Activated CD8-positive, alpha-beta memory T cell treated with anti-CD3 and anti-CD28 coated beads for 4 hours (primary cell): ENCODE measurements at regions not wholly inside any gene's neighbourhood (a gene's known extent, or its start where the extent isn't known, plus 50 kb on each side); places are given as distances from the start of the nearest gene placed in this dataset.
"Not testable (repeated sequence)": the region's sequence is repeated elsewhere in the genome, so short reads cannot be mapped to it uniquely, and the experiment has no call there.

Experiments used
- DNase-seq, 2 donors: peaks; one replicate each; pipeline ENCODE4 v3.0.0-alpha.2; 2020; ENCODE audit warnings: low read depth in 2 of 2

DNA sequence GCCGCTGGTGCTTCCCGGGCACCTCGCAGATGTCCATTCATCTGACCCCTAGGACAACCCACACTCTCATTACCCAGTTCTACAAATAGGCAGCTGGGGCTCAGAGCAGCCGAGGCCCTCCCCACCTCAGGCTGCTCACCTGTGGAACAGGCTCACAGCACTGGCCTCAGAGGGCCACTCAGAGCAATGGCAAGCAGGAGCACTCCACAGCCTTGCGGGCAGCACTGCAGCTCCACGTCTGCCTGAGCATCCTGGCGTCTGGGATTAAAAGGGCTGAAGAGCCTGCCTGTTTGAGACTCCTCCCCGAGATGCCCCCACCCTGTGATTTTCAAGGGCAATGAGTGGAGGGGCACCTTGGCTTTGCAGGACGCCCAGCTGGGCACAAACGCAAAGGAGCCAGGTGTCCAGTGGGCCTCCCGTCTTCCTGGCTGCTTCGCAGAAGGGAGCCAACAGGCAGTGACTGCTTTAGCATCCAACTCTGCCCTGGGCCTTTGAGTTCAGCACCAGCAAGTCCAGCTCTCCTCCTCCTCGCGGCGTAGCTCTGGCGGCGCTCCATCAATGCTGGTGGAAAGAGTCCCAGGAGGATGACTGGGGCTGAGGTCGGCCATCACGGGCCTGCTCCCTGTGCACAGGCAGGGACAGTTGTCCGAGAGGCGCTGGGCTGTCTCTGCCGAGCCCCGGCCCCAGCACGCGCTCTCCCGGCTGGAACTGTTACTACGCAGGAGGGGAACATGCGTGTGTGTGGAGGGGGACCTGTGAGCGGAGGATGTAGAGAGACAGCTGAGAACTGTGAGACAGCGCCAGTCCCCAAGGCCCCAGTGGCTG is 297.2 kb downstream of the NDUFA10 start:
- DNase-seq: no peak

DNA sequence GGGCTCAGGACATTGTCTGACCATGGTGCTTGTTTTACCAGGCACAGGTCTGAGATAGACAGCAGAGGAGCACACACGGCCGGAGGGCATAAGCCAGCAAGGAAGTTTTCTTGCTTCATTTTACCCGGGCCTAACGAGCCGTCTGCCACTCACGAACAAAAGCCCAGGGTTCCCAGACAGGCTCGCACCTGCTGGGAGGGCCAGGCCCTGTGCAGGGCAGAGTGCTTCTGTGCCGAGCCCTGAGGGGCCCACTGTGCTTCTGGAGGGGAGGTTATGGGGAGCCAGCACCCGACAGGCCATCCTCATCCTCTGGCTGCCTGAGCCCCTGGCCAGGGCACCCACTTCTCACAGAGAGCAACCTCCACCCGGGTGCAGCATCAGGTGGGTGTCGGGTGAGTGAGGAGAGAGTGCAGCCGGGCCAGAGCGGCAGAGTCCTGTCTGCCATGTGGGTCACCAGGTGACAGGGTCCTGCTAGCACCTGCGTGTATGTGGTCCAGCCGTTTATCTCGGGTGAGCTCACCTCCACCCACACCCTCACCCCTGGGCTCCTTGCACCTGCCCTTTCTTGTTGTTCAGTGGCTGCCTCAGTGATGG is 297.9 kb downstream of the NDUFA10 start:
- no peak for DNase-seq

DNA sequence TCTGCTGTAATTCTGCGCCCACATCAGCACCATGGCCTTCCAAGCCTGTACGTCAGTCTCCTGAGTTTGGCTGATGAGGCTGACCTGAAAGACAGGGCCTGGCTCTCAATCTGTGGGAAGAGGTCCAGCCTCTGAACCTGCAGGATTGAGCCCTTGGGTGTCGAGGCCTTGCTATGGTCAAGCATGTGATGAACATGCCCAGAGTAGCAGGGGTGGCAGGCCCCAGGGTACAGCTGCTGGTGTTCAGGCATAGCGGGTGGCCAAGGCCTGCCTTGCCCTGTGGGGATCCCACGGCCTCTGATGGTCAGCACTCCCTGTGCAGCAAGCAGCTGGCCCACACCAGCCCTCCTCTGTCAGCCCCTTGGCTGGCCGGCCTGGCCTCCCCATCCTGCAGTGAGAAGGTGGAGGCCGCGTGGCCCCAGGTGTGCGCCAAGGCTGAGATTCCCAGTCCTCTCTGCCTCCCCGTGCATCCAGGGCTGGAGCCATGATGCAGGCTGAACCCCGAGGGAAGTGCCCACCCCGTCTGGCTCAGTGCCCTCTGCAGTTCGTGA is 298.4 kb downstream of the NDUFA10 start:
- DNase-seq: no peak

DNA sequence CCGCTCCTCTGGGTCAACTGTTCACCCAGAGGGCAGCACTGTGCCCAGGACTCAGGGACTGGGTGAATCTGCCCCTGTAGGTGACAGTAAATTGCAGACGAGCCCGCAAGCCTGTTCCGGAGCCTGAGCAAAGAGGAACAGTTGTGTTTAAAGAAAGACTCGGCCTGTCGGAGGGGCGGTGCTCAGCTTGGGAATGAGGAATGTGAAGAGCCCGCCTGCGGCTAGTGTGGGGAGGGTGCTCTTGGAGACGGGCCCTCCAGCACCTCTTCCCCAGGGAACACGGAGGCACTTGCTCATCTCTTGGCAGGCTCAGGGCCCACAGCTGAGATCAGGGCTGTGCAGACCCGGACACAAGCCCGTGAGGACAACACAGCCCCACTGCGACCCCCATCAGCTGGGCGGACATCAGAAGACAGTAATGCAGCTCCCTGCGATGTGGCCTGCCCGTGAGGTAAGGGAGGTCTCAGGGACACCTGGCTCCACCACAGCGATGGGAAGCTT is 299.0 kb downstream of the NDUFA10 start:
- no peak for DNase-seq

DNA sequence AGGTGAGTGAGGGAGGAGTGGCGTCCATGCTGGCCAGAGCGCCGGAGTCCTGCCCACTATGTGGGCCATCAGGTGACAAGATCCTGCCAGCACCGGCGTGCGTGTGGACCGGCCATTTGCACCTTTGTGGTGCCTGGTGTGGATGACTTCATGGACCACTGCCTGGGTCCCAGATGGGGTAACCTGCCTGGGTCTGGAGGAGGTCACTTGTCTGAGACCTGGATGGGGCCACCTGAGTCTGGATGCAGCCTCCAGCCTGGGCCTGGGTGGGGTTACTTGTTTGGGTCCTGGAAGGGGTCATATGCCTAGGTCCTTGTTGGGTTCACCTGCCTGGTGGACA is 299.6 kb downstream of the NDUFA10 start:
- DNase-seq: no peak

DNA sequence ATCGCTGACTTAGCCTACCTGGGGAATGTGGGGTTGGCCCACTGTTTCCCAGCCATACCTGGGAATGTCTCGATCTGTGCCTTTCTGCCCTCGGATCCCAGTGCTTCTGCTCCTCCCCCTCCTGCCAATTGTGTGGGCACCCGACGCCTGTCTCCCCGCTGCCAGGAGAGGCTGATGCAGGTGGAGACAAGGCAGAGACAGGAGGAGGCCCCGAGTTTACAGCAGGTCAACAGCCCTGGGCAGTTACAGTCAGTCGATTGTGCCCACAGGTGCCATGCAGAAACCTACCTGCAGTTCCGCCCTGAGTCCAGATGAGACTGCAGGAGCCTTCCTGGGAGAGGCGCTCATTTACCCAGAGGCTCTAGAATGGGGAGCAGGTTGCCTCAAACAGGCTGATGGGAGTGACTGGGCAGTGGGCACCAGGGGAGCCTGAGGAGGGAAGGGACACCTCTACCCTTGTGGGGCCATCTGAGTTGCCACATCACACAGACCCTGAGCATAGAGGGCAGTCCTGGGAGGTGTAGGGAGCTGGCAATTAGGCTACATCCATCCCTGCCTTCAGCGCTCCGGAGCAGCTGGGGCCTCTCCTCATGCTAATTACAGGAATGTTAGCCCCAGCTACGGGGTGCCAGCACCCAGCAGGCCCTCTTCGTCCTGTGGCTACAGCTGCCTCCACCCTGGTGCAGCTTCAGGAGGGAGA is 300.1 kb downstream of the NDUFA10 start:
- DNase-seq: no peak

DNA sequence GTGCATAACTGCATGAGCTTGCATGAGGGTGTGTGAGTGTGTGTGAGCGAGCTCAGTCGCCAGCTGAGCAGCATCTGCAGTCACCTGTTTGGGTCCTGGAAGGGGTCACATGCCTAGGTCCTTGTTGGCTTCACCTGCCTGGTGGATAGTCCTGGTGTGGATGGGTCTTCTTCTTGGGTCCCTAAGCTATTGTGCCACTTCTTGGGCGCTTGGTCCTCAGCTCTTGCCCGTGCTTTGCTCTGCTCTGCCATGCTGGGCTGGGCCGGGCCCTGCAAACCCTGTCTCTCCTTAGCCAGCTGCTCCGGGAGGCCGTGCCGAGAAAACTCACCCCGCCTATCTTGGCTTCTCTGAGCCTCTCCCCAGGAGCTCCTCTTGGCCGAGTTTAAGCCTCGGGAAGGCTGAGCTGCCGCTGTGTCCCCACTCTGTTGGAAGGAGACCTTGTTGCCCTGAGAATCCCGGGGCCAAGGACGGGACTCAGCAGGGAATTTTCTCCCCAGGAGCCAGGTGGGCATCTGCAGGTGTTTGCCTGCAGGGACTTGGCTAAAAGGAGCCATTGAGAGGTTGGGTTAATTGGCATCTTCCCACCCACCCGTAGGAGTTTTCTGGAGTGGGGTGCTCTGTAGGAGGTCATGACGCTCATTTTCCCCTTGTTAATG is 300.8 kb downstream of the NDUFA10 start:
- DNase-seq: no peak

DNA sequence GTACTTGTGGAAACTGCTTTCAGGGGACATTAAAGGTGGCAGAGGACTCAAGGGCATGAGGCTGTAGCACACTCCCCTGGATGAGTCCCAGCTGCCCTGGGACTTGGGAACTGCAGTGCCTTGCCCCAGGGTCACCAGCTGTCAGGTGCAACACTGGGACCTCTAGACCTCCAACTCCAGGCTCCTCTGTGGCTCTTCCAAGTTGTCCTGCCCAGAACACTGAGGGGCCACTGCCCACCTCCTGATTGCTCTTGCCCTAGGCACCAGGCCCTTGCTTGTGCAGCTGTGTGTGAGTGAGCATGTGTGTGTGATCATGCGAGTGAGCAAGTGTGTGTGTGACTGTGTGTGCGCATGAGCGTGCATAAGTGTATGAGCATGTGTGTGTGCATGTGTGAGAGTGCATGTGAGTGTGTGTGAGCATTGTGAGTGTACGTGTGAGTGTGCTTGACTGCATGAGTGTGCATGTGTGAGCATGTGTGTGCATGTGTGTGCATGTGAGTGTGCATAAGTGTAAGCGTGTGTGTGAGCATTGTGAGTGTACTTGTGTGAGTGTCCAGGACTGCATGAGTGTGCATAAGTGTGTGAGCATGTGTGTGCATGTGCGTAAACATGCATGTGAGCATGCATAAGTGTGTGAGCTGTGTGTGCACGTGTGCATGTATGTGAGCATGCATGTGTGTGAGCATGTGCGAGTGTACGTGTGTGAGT is 301.5 kb downstream of the NDUFA10 start:
- DNase-seq: no peak

DNA sequence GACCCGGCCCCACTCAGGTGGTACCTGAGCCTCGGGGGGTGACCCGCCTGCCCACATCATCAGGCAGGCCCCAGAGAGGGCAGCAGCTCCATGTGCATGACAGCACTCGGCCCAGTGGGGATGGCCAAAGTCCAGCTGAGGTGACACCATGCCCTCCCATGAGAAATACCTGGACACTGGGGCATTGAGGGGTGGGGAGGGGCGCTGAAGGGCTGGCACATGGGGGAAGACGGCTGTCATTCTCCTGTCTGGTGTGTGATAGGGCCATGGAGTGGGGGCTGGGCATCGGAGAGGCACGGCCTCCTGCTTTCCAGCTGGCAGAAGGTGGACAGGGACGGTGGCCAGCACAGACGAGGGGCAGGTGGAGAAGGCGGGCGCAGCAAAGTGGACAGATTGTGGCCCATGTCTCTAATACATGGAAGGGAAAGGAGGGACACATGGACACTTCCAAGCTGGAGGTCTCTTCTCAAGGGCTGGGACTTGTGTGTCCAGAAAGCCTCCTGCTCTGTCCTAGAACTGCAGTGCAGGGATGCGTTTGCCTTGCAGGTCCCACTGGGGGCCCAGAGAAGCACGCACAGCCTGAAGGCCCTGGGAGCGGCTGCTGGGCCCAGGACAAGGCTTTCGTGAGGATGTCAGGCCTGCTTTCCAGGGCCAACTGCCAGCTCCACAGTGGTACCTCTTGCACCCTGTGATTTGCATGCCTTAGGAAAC is 302.2 kb downstream of the NDUFA10 start:
- DNase-seq: no peak

DNA sequence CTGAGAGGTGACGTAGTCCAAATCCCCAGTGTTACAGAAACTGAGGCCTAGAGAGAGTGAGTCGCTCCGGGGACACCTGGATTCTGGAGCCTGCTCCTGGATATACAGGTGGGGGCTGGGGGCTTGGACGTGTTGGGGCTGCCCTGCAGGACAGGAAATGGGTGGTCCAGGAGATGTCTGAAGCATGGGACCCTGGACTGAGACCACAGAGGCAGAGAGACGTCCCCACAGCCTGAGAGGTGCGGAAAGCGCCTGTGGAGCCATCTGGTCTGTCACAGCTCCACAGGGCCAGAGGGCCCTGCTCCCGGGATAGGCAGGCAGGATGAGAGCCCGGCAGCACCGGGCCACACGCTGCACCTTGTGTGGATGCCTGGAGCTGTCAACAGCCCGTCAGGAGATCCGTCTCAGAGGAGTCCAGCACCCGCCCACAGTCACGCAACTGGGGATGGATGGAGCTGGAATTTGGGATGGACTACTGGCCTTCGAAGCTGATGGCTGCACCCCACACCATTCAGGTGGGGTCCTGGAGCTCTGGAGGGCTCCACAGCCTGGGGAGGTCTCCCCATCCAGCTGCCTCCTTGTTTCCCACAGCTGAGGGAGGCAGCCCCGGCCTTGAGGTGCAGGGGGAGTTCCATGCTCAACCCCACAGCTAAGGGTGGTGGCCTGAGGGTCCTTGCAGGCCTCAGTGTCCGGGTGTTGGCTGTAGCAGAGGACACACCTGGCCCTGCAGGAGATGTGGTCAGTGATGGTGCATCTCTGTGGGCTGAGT is 303.0 kb downstream of the NDUFA10 start:
- DNase-seq: no peak

DNA sequence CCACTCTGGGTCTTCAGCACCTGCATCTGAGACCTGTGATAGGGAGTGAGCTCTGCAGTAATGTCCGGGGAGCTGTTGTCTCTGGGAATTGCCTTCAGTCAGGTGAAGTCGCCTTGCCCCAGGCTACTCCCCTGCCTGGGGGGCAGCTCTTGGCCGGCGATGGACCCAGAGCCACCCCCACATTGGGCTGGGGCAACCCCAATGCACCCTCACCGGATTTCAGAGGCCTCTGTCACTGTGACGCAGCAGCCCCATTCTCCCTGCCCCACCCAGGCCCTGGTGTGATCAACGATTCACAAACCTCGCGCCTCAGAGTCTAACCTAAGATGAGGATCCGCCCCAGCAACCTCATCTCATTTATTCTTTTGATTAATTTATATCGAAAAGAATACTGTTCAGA is 303.6 kb downstream of the NDUFA10 start:
- DNase-seq: no peak

DNA sequence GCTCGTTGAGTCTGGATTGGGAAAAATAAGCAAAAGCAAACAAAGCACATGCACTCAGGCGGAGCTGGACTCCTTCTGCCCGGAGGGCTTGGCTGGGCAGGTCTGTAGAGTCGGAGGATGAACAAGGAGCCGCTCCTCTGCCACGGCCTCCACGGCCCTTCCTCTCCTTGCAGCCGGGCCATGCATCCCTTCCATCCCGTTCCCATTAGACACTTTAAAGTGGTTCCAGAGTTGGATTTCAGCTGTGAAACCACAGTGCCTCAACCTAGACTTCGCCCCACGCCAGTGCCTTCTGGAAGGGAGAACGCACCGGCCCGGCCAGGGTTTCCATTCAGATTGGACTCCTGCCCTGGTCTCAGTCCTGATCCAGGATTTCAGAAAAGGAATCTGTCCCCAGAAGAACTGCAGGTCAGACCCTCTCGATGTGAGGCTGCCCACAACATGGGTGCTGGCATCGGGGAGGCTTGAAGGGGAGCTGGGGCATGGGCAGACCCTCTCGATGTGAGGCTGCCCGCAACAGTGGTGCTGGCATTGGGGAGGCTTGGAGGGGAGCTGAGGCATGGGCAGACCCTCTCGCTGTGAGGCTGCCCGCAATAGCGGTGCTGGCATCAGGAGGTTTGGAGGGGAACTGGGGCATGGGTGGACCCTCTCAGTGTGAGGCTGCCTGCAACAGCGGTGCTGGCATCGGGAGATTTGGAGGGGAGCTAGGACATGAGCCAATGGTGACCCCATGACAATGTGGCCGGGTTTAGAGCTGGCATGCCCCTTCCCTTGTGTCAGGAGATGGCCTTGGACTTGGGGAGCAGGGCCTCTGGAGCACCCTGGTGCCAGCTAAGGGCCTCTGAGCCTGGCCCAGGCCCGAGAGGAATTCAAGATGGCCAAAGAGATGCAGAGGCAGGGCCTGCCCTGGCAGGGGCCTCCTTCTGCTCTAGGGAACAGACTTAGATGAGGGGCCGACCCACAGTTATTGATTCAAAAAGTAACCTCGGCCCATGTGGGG is 304.5 kb downstream of the NDUFA10 start:
- no peak for DNase-seq

DNA sequence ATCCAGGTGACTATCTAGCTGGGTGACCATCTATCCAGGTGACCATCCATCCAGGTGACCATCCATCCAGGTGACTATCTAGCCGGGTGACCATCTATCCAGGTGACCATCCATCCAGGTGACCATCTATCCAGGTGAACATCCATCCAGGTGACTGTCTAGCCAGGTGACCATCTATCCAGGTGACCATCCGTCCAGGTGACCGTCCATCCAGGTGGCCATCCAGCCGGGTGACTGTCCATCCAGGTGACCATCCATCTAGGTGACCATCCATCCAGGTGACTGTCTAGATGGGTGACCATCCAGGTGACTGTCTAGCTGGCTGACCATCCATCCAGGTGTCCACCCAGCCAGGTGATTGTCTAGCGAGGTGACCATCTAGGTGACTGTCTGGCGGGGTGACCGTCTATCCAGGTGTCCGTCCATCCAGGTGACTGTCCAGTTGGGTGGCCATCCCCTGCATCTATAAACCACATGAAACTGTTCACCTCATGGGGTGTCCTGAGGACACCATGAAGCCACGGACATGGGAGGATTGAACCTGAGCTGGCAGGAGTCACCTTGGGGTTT is 305.3 kb downstream of the NDUFA10 start:
- no peak for DNase-seq

DNA sequence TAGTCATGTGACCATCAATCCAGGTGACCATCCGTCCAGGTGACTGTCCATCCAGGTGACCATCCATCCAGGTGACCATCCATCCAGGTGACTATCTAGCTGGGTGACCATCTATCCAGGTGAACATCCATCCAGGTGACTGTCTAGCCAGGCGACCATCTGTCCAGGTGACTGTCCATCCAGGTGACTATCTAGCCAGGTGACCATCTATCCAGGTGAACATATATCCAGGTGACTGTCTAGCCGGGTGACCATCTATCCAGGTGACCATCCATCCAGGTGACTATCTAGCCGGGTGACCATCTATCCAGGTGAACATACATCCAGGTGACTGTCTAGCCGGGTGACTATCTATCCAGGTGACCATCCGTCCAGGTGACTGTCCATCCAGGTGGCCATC is 306.2 kb downstream of the NDUFA10 start:
- DNase-seq: not testable (repeated sequence)

DNA sequence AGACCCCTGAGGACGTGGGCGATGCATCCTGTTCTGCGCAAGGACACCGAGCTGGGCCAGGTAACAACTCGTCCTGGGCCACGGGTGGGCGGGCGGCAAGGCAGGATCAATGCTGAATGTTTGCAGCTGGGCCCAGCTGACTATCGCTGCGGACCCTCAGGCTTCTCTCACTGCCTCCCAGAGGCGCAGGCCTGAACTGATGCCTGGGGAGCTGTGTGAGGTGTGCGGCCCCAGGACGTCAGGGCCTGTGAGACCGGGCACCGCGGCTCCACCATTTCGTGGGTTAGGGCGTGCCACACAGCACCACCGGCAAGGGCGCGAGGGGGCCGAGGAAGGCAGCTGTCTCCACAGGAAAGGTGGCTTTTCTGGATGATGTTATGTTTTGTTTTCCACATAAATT is 307.4 kb downstream of the NDUFA10 start:
- DNase-seq: no peak

DNA sequence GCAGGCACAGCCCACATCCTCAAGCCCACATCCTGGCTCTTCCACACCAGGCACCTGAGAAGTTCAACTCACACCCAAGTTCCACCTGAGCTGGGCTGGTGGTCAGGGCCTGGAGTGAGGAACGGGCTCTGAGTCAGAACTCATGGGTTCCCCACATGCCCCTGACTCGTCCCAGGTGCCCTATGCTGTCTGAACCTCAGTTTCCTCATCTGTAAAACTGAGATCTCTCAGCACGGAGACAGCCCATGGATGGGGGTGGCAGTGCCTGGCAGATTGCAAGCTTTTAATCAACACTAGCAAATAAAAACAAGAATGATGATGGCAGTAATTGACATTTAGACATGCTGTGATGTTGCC is 307.8 kb downstream of the NDUFA10 start:
- no peak for DNase-seq

DNA sequence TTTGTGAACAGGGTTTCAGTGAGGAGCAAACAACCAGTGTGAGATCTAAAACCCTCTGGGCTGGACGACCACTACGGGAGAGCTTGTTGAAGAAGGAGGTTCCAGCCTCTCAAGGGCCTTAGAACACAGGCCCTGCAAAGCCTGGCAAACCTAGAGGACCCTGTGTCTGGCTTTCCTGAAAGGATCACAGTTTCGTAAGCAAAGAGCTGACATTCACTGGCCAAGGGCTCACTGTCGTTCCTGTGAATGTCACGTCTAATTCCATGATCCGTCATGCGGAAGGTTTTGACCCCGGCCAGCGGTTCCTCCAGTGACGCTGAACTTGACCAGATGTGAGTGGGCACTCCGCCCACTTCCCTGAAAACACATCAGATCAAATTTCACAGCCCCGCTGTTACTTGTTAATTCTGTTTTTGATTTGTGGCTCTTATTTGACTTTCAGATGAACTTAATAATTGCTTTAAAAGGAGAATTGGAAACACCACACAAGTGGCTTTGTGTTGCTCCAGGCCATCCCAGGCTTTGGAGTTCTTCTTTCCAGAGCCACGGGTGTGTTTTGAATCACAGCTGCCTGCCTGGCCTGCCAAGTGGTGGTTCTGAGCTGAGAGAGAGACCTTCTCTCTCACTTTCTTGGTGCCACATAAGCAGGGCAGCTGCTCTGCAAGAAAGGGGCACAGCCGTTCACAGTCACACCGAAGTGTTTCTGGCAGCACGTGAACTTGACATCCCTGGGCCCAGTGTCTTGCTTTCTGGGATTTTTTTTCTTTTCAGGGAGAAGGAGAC is 308.4 kb downstream of the NDUFA10 start:
- DNase-seq: no peak

DNA sequence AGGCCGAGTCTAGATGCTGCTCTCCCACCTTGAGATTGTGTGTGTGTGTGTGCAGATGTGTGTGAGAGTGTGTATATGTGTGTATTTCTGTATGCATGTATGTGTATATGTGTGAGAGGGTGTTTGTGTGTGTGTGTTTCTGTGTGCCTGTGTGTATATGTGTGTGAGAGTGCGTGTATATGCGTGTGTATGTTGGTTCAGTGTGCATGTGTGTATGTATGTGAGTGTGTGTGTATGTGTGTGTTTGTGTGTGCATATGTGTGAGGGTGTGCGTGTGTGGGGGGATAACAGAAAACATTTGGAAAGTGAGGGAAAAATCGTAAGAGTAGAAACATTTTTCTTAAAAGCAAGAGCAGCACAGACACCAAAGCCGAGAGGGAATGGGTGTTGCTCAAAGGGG is 309.1 kb downstream of the NDUFA10 start:
- DNase-seq: no peak
